T-helper 17 cell (primary cell): ENCODE measurements at regions not wholly inside any gene's neighbourhood (a gene's known extent, or its start where the extent isn't known, plus 50 kb on each side); places are given as distances from the start of the nearest gene placed in this dataset.

Experiments used
- ATAC-seq: fragments of 150-1000 bp; cut with Tn5 transposase; 2 replicates; pipeline ENCODE4 v1.10.0; 2021; ENCODE audit warnings: mild to moderate bottlenecking, moderate library complexity
- DNase-seq, 3 donors: peaks; one replicate each; pipeline versions ENCODE4 v3.0.0 to v3.0.0-alpha.2; 2020 to 2021
- H3K9me3 ChIP-seq: one replicate; pipeline ENCODE4 v1.7.0; 2013; ENCODE audit warnings: low read length, mild to moderate bottlenecking; ENCODE audit not compliant: control insufficient read depth, poor library complexity, severe bottlenecking
- H3K27ac Mint-ChIP-seq: one replicate; pipeline ENCODE4 v1.8.0; 2022; ENCODE audit warnings: mild to moderate bottlenecking, moderate library complexity, mixed read lengths
- H3K27me3 Mint-ChIP-seq: one replicate; pipeline ENCODE4 v1.8.0; 2022; ENCODE audit warnings: mixed read lengths
- H3K36me3 Mint-ChIP-seq: one replicate; pipeline ENCODE4 v1.8.0; 2022; ENCODE audit warnings: low read depth, mixed read lengths
- H3K4me1 Mint-ChIP-seq: one replicate; pipeline ENCODE4 v1.8.0; 2022; ENCODE audit warnings: mild to moderate bottlenecking, mixed read lengths
- H3K4me3 Mint-ChIP-seq: one replicate; pipeline ENCODE4 v1.8.0; 2022; ENCODE audit warnings: mild to moderate bottlenecking, moderate library complexity, mixed read lengths

GRCh38 chr18:68244786-68245185, 470.1 kb downstream of the TMX3 start:
- H3K27me3 Mint-ChIP-seq, result no peaks in the 10 kb centered on the region
- no peaks in the 10 kb centered on the region for H3K36me3 Mint-ChIP-seq
- no peak for DNase-seq
- ATAC-seq, result no peak
- H3K4me3 Mint-ChIP-seq, result no peak overlapping the region
- H3K4me1 Mint-ChIP-seq, result no peaks in the 10 kb centered on the region
- H3K27ac Mint-ChIP-seq, result no peak overlapping the region
- no peaks in the 10 kb centered on the region for H3K9me3 ChIP-seq

GRCh38 chr18:68241881-68242280, 473.0 kb downstream of the TMX3 start:
- DNase-seq (no peak), ATAC-seq (no peak)
- Mint-ChIP-seq H3K4me1 (no peaks in the 10 kb centered on the region), H3K27me3 (no peaks in the 10 kb centered on the region), H3K27ac (no peak overlapping the region), H3K4me3 (no peak overlapping the region), H3K36me3 (no peaks in the 10 kb centered on the region)
- H3K9me3 ChIP-seq, result no peaks in the 10 kb centered on the region

GRCh38 chr18:68234676-68235075, 480.2 kb downstream of the TMX3 start:
- H3K4me1 Mint-ChIP-seq, result no peaks in the 10 kb centered on the region
- ATAC-seq, result no peak
- H3K27me3 Mint-ChIP-seq, result peaks cover 5% of the 10 kb centered on the region
- H3K9me3 ChIP-seq, result no peaks in the 10 kb centered on the region
- no peak overlapping the region for H3K4me3 Mint-ChIP-seq
- no peaks in the 10 kb centered on the region for H3K36me3 Mint-ChIP-seq
- no peak for DNase-seq
- no peak overlapping the region for H3K27ac Mint-ChIP-seq

- no peak overlapping the region for H3K27ac Mint-ChIP-seq
- ATAC-seq (no peak), DNase-seq (no peak)
- H3K9me3 ChIP-seq, result no peaks in the 10 kb centered on the region
- peaks cover 5% of the 10 kb centered on the region for H3K27me3 Mint-ChIP-seq
- H3K4me3 Mint-ChIP-seq, result no peak overlapping the region
- H3K4me1 Mint-ChIP-seq, result no peaks in the 10 kb centered on the region
- no peaks in the 10 kb centered on the region for H3K36me3 Mint-ChIP-seq
These were observed 480.8 kb downstream of the TMX3 start for GRCh38 chr18:68234131-68234530.

GRCh38 chr18:68233018-68233417, 481.9 kb downstream of the TMX3 start:
- no peak overlapping the region for H3K4me3 Mint-ChIP-seq
- no peak overlapping the region for H3K27ac Mint-ChIP-seq
- no peak for ATAC-seq
- H3K27me3 Mint-ChIP-seq, result peaks cover 5% of the 10 kb centered on the region
- no peak for DNase-seq
- no peaks in the 10 kb centered on the region for H3K9me3 ChIP-seq
- no peaks in the 10 kb centered on the region for H3K4me1 Mint-ChIP-seq
- H3K36me3 Mint-ChIP-seq, result no peaks in the 10 kb centered on the region

- ATAC-seq, result no peak
- Mint-ChIP-seq H3K4me3 (no peak overlapping the region), H3K4me1 (no peaks in the 10 kb centered on the region), H3K36me3 (no peaks in the 10 kb centered on the region), H3K27ac (no peak overlapping the region), H3K27me3 (peaks cover 5% of the 10 kb centered on the region)
- no peaks in the 10 kb centered on the region for H3K9me3 ChIP-seq
- DNase-seq, result no peak
These were observed 485.6 kb downstream of the TMX3 start for GRCh38 chr18:68229351-68229750.

GRCh38 chr18:68221111-68221724, 493.7 kb downstream of the TMX3 start:
- H3K27me3 Mint-ChIP-seq, result no peaks in the 10 kb centered on the region
- no peaks in the 10 kb centered on the region for H3K36me3 Mint-ChIP-seq
- no peak overlapping the region for H3K4me3 Mint-ChIP-seq
- no peak overlapping the region for H3K27ac Mint-ChIP-seq
- no peaks in the 10 kb centered on the region for H3K9me3 ChIP-seq
- no peaks in the 10 kb centered on the region for H3K4me1 Mint-ChIP-seq
- DNase-seq, result no peak
- ATAC-seq, result no peak

GRCh38 chr18:68220458-68220857, 494.4 kb downstream of the TMX3 start:
- no peaks in the 10 kb centered on the region for H3K27me3 Mint-ChIP-seq
- no peaks in the 10 kb centered on the region for H3K4me1 Mint-ChIP-seq
- H3K9me3 ChIP-seq, result no peaks in the 10 kb centered on the region
- DNase-seq, result no peak
- H3K27ac Mint-ChIP-seq, result no peak overlapping the region
- no peak for ATAC-seq
- no peak overlapping the region for H3K4me3 Mint-ChIP-seq
- H3K36me3 Mint-ChIP-seq, result no peaks in the 10 kb centered on the region

- Mint-ChIP-seq H3K4me1 (no peaks in the 10 kb centered on the region), H3K4me3 (no peak overlapping the region), H3K36me3 (no peaks in the 10 kb centered on the region), H3K27me3 (no peaks in the 10 kb centered on the region), H3K27ac (no peak overlapping the region)
- ATAC-seq (no peak), DNase-seq (no peak)
- no peaks in the 10 kb centered on the region for H3K9me3 ChIP-seq
These were observed 495.0 kb downstream of the TMX3 start for GRCh38 chr18:68219872-68220271.

- H3K27ac Mint-ChIP-seq, result no peak overlapping the region
- no peaks in the 10 kb centered on the region for H3K9me3 ChIP-seq
- H3K27me3 Mint-ChIP-seq, result no peaks in the 10 kb centered on the region
- DNase-seq (no peak), ATAC-seq (no peak)
- H3K4me1 Mint-ChIP-seq, result no peaks in the 10 kb centered on the region
- H3K4me3 Mint-ChIP-seq, result no peak overlapping the region
- no peaks in the 10 kb centered on the region for H3K36me3 Mint-ChIP-seq
These were observed 495.6 kb downstream of the TMX3 start for GRCh38 chr18:68219274-68219673.

GRCh38 chr18:68215931-68216330, 499.0 kb downstream of the TMX3 start:
- DNase-seq (no peak), ATAC-seq (no peak)
- Mint-ChIP-seq H3K4me3 (no peak overlapping the region), H3K27ac (no peak overlapping the region), H3K27me3 (no peaks in the 10 kb centered on the region), H3K36me3 (no peaks in the 10 kb centered on the region), H3K4me1 (no peaks in the 10 kb centered on the region)
- no peaks in the 10 kb centered on the region for H3K9me3 ChIP-seq

GRCh38 chr18:68186039-68186438, 528.9 kb downstream of the TMX3 start:
- no peak for ATAC-seq
- no peaks in the 10 kb centered on the region for H3K9me3 ChIP-seq
- Mint-ChIP-seq H3K4me3 (no peak overlapping the region), H3K36me3 (no peaks in the 10 kb centered on the region), H3K27me3 (no peaks in the 10 kb centered on the region), H3K4me1 (no peaks in the 10 kb centered on the region), H3K27ac (no peak overlapping the region)
- DNase-seq, result no peak

GRCh38 chr18:68181956-68182355, 533.0 kb downstream of the TMX3 start:
- Mint-ChIP-seq H3K36me3 (no peaks in the 10 kb centered on the region), H3K4me1 (no peaks in the 10 kb centered on the region), H3K27me3 (no peaks in the 10 kb centered on the region), H3K4me3 (no peak overlapping the region), H3K27ac (no peak overlapping the region)
- no peak for ATAC-seq
- H3K9me3 ChIP-seq, result no peaks in the 10 kb centered on the region
- no peak for DNase-seq

- no peaks in the 10 kb centered on the region for H3K9me3 ChIP-seq
- ATAC-seq (no peak), DNase-seq (no peak)
- Mint-ChIP-seq H3K27ac (no peak overlapping the region), H3K27me3 (no peaks in the 10 kb centered on the region), H3K4me3 (no peak overlapping the region), H3K36me3 (no peaks in the 10 kb centered on the region), H3K4me1 (no peaks in the 10 kb centered on the region)
These were observed 535.1 kb downstream of the TMX3 start for GRCh38 chr18:68179811-68180210.
